ENCODE measurements at regions not wholly inside any gene's neighbourhood (a gene's known extent, or its start where the extent isn't known, plus 50 kb on each side); places are given as distances from the start of the nearest gene placed in this dataset.

GRCh38 chr1:29519788-29520110 lies 283.4 kb downstream of the PTPRU start:
- POLR2A ChIA-PET = no interaction called here
- DNase-seq (ENCODE audit: extremely low spot score) = no peak
- CTCF ChIA-PET = interaction anchor here (1.1 to 1.4 kb wide), 2 partner anchors 9 to 13 kb away, joined by 3 to 4 read pairs; no protein-coding TSS in a partner anchor
- TF ChIP-seq CTCF (IDR thresholded peaks at IDR 0.05; ENCODE audit: control extremely low read depth, extremely low read depth, low read depth, missing control alignments) = no peak

- POLR2A ChIA-PET = no interaction called here
- DNase-seq (ENCODE audit: extremely low spot score) = no peak
- TF ChIP-seq CTCF (IDR thresholded peaks at IDR 0.05; ENCODE audit: control extremely low read depth, extremely low read depth, low read depth, missing control alignments) = no peak
- CTCF ChIA-PET = interaction anchor here (1.1 to 1.4 kb wide), 2 partner anchors 9 to 14 kb away, joined by 3 to 4 read pairs; no protein-coding TSS in a partner anchor
Measured at GRCh38 chr1:29519108-29519787, 282.9 kb downstream of the PTPRU start.

GRCh38 chr1:29518183-29518835 lies 282.0 kb downstream of the PTPRU start:
- DNase-seq (ENCODE audit: extremely low spot score) = no peak
- TF ChIP-seq CTCF (IDR thresholded peaks at IDR 0.05; ENCODE audit: control extremely low read depth, extremely low read depth, low read depth, missing control alignments) = no peak
- CTCF ChIA-PET = no interaction called here
- POLR2A ChIA-PET = no interaction called here

GRCh38 chr1:29517251-29518086 lies 281.1 kb downstream of the PTPRU start:
- POLR2A ChIA-PET = no interaction called here
- no peak for DNase-seq (ENCODE audit: extremely low spot score)
- no peak for TF ChIP-seq CTCF (IDR thresholded peaks at IDR 0.05; ENCODE audit: control extremely low read depth, extremely low read depth, low read depth, missing control alignments)
- CTCF ChIA-PET = no interaction called here

GRCh38 chr1:29516063-29516820 lies 279.9 kb downstream of the PTPRU start:
- ChIA-PET POLR2A (no interaction called here), CTCF (no interaction called here)
- TF ChIP-seq CTCF (IDR thresholded peaks at IDR 0.05; ENCODE audit: control extremely low read depth, extremely low read depth, low read depth, missing control alignments) = no peak

More at GRCh38 chr1:29516063-29516820, 279.9 kb downstream of the PTPRU start:
- DNase-seq (ENCODE audit: extremely low spot score) = no peak

Measured in GM10248 (cell line).